Loucy (cell line): ENCODE measurements at regions not wholly inside any gene's neighbourhood (a gene's known extent, or its start where the extent isn't known, plus 50 kb on each side); places are given as distances from the start of the nearest gene placed in this dataset.

Source experiments
- H2AFZ ChIP-seq: fragments of 200-600 bp; sonication (generic); 2 replicates; pipeline ENCODE4 v1.6.0; 2016; ENCODE audit warnings: antibody characterized with exemption, mild to moderate bottlenecking, low read length, moderate library complexity
- H3F3A ChIP-seq: fragments of 200-600 bp; 2 replicates; pipeline ENCODE4 v1.6.0; 2016; ENCODE audit warnings: antibody characterized with exemption, low read depth, mild to moderate bottlenecking
- H3K27me3 ChIP-seq: fragments of 200-600 bp; sonication (generic); 2 replicates; pipeline ENCODE4 v1.6.1; 2014; ENCODE audit warnings: low read length, mild to moderate bottlenecking; ENCODE audit not compliant: insufficient read depth, poor library complexity, severe bottlenecking
- H3K36me3 ChIP-seq: fragments of 200-600 bp; sonication (generic); 2 replicates; pipeline ENCODE4 v1.6.1; 2016; ENCODE audit warnings: low read length; ENCODE audit not compliant: insufficient read depth
- H3K4me1 ChIP-seq: fragments of 200-600 bp; sonication (generic); 2 replicates; pipeline ENCODE4 v1.5.1; 2014; ENCODE audit warnings: low read length, mild to moderate bottlenecking; ENCODE audit not compliant: insufficient read depth, poor library complexity, severe bottlenecking
- H3K4me2 ChIP-seq: fragments of 200-600 bp; sonication (generic); 2 replicates; pipeline ENCODE4 v1.6.0; 2014; ENCODE audit warnings: antibody characterized with exemption, low read length, low read depth, mild to moderate bottlenecking; ENCODE audit not compliant: poor library complexity, severe bottlenecking
- H3K4me3 ChIP-seq: fragments of 200-600 bp; sonication (generic); 2 replicates; pipeline ENCODE4 v1.5.1; 2014; ENCODE audit warnings: low read length, mild to moderate bottlenecking, mixed read lengths; ENCODE audit not compliant: poor library complexity, severe bottlenecking
- H3K79me2 ChIP-seq: fragments of 200-600 bp; sonication (generic); 2 replicates; pipeline ENCODE4 v1.6.1; 2014; ENCODE audit warnings: low read length; ENCODE audit not compliant: insufficient read depth
- H3K9ac ChIP-seq: fragments of 200-600 bp; sonication (generic); 2 replicates; pipeline ENCODE4 v1.6.0; 2014; ENCODE audit warnings: mild to moderate bottlenecking, low read depth, low read length, moderate library complexity; ENCODE audit not compliant: poor library complexity, severe bottlenecking
- H3K9me2 ChIP-seq: fragments of 200-600 bp; sonication (generic); replicated peaks from 2 replicates; pipeline ENCODE4 v1.6.1; 2016; ENCODE audit warnings: low read depth, low read length, mixed read lengths
- H3K9me3 ChIP-seq: fragments of 200-600 bp; sonication (generic); 2 replicates; pipeline ENCODE4 v1.6.1; 2014; ENCODE audit warnings: mild to moderate bottlenecking, antibody characterized with exemption, low read length, low read depth; ENCODE audit not compliant: insufficient read depth
- H4K20me1 ChIP-seq: fragments of 200-600 bp; sonication (generic); 2 replicates; pipeline ENCODE4 v1.6.0; 2014; ENCODE audit warnings: antibody characterized with exemption, low read length, mild to moderate bottlenecking; ENCODE audit not compliant: insufficient read depth, poor library complexity, severe bottlenecking
- EZH2phosphoT487 ChIP-seq: fragments of 200-600 bp; IDR thresholded peaks from 2 replicates; pipeline ENCODE4 v1.6.1; 2018; ENCODE audit warnings: antibody characterized with exemption, mild to moderate bottlenecking, moderate library complexity, borderline replicate concordance
- TF ChIP-seq, protein P1 (sequence below): fragments of 200-600 bp; sonication (generic); conservative IDR thresholded peaks from 2 replicates; pipeline ENCODE4 v1.5.1; 2014; ENCODE audit warnings: mild to moderate bottlenecking, antibody characterized with exemption, low read length

DNA sequence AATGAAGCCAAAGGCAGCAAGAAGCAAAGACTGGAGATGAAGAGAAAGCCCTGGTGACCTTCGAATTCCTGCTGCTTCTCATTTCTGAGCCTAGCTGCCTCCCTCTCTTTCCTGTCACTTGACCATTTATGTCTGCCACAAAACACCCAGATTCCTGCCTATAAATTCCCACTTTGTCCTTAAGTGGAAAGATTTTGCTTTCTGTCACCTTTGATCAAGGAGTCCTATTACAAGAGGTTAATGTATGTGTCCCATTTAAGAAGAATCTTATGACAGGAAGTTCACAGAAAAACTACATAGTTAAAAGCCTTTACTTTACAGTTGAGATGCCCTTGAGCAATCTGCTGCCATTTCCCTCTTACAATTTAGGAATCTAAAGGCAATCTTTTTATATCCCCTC is 155.7 kb downstream of the GALC start:
- H3F3A ChIP-seq = no peaks in the 10 kb centered on the region
- no peaks in the 10 kb centered on the region for H3K36me3 ChIP-seq
- no peaks in the 10 kb centered on the region for H4K20me1 ChIP-seq
- no peak overlapping the region for H3K4me3 ChIP-seq
- no peak overlapping the region for H2AFZ ChIP-seq
- H3K9me2 ChIP-seq = no peaks in the 10 kb centered on the region
- H3K4me1 ChIP-seq = no peaks in the 10 kb centered on the region
- H3K9me3 ChIP-seq = no peaks in the 10 kb centered on the region
- H3K4me2 ChIP-seq = no peak overlapping the region
- no peaks in the 10 kb centered on the region for H3K27me3 ChIP-seq
- H3K79me2 ChIP-seq = no peaks in the 10 kb centered on the region
- H3K9ac ChIP-seq = no peak overlapping the region
- no peak for TF ChIP-seq EZH2phosphoT487
- TF ChIP-seq, protein P1, sequence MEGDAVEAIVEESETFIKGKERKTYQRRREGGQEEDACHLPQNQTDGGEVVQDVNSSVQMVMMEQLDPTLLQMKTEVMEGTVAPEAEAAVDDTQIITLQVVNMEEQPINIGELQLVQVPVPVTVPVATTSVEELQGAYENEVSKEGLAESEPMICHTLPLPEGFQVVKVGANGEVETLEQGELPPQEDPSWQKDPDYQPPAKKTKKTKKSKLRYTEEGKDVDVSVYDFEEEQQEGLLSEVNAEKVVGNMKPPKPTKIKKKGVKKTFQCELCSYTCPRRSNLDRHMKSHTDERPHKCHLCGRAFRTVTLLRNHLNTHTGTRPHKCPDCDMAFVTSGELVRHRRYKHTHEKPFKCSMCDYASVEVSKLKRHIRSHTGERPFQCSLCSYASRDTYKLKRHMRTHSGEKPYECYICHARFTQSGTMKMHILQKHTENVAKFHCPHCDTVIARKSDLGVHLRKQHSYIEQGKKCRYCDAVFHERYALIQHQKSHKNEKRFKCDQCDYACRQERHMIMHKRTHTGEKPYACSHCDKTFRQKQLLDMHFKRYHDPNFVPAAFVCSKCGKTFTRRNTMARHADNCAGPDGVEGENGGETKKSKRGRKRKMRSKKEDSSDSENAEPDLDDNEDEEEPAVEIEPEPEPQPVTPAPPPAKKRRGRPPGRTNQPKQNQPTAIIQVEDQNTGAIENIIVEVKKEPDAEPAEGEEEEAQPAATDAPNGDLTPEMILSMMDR = no peak

GRCh38 chr14:87834594-87834993 is 158.4 kb downstream of the GALC start:
- H3K27me3 ChIP-seq = no peaks in the 10 kb centered on the region
- no peak overlapping the region for H2AFZ ChIP-seq
- no peaks in the 10 kb centered on the region for H3K79me2 ChIP-seq
- TF ChIP-seq EZH2phosphoT487 = no peak
- H3K9ac ChIP-seq = no peak overlapping the region
- no peak overlapping the region for H3K4me2 ChIP-seq
- H3K4me1 ChIP-seq = no peaks in the 10 kb centered on the region
- H3F3A ChIP-seq = no peaks in the 10 kb centered on the region
- H3K9me3 ChIP-seq = no peaks in the 10 kb centered on the region
- H3K9me2 ChIP-seq = no peaks in the 10 kb centered on the region
- no peaks in the 10 kb centered on the region for H3K36me3 ChIP-seq
- H3K4me3 ChIP-seq = no peak overlapping the region
- no peaks in the 10 kb centered on the region for H4K20me1 ChIP-seq

GRCh38 chr14:87833026-87833425 is 160.0 kb downstream of the GALC start:
- Histone ChIP-seq H2AFZ (no peak overlapping the region), H3F3A (no peaks in the 10 kb centered on the region), H3K9me3 (no peaks in the 10 kb centered on the region), H3K27me3 (no peaks in the 10 kb centered on the region), H3K9ac (no peak overlapping the region), H4K20me1 (no peaks in the 10 kb centered on the region), H3K36me3 (no peaks in the 10 kb centered on the region), H3K4me3 (no peak overlapping the region), H3K4me2 (no peak overlapping the region), H3K9me2 (no peaks in the 10 kb centered on the region), H3K4me1 (no peaks in the 10 kb centered on the region), H3K79me2 (no peaks in the 10 kb centered on the region)
- no peak for TF ChIP-seq EZH2phosphoT487
- TF ChIP-seq, protein P1 = no peak

GRCh38 chr14:87830443-87831096 is 162.4 kb downstream of the GALC start:
- no peak overlapping the region for H3K9ac ChIP-seq
- no peaks in the 10 kb centered on the region for H3K9me3 ChIP-seq
- H3K4me2 ChIP-seq = no peak overlapping the region
- no peaks in the 10 kb centered on the region for H3K36me3 ChIP-seq
- H3K79me2 ChIP-seq = no peaks in the 10 kb centered on the region
- no peaks in the 10 kb centered on the region for H3K4me1 ChIP-seq
- H3F3A ChIP-seq = no peaks in the 10 kb centered on the region
- H3K27me3 ChIP-seq = no peaks in the 10 kb centered on the region
- no peaks in the 10 kb centered on the region for H3K9me2 ChIP-seq
- H4K20me1 ChIP-seq = no peaks in the 10 kb centered on the region
- TF ChIP-seq, protein P1 = no peak
- TF ChIP-seq EZH2phosphoT487 = no peak
- H2AFZ ChIP-seq = no peak overlapping the region
- H3K4me3 ChIP-seq = no peak overlapping the region
